ENCODE measurements at regions not wholly inside any gene's neighbourhood (a gene's known extent, or its start where the extent isn't known, plus 50 kb on each side); places are given as distances from the start of the nearest gene placed in this dataset.

DNA sequence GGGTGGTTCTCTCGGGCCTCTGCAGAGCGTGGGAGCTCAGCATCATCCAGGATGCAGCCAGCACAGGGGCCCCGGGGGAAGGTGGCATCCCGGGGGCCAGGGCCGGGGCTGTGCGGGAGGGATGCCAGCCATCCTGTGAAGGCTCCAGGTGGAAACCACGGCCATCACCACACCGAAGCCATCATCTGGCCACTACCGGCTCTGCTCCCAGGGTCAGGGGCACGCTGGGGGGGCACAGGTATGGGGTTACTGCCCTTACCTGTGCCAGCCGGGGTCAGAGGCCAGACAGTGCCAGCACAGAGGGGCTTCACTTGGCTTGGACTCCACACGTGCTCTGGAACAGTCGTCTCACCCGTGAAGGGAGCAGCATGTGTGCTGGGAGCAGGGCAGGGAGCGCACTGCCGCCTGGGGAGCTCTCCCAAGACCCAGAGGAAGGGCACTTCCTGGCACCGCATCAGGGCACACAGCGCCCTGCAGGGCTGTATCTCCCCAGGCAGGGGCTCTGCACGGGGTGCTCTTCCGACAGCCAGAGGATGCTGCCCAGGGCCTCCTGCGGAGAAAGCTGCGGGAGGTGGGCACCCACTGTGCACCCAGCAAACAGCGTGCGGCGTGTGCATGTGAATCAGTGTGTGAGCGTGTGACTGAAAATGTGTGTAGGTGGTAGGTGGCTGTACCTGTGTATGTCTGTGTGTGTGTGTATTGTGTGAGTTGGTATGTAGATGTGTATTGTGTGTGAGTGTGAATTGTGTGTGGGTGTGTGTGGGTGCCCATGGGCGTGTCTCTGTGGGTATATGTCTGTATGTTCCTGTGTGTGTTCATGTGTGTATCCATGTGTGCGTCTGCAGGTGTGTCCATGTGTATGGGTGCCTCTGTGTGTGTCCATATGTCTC lies 75.0 kb downstream of the PTGR3 start:
- H3K9me3 ChIP-seq, result no peaks in the 10 kb centered on the region
- peak; percentile 54 for DNase-seq (ENCODE audit: low spot score)
- TF ChIP-seq, protein P1, sequence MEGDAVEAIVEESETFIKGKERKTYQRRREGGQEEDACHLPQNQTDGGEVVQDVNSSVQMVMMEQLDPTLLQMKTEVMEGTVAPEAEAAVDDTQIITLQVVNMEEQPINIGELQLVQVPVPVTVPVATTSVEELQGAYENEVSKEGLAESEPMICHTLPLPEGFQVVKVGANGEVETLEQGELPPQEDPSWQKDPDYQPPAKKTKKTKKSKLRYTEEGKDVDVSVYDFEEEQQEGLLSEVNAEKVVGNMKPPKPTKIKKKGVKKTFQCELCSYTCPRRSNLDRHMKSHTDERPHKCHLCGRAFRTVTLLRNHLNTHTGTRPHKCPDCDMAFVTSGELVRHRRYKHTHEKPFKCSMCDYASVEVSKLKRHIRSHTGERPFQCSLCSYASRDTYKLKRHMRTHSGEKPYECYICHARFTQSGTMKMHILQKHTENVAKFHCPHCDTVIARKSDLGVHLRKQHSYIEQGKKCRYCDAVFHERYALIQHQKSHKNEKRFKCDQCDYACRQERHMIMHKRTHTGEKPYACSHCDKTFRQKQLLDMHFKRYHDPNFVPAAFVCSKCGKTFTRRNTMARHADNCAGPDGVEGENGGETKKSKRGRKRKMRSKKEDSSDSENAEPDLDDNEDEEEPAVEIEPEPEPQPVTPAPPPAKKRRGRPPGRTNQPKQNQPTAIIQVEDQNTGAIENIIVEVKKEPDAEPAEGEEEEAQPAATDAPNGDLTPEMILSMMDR (IDR thresholded peaks at IDR 0.05), result no peak
- no peaks in the 10 kb centered on the region for H3K4me1 ChIP-seq
- no peak overlapping the region for H3K27ac ChIP-seq
- no peak overlapping the region for H3K4me3 ChIP-seq
- H3K27me3 ChIP-seq, result no peaks in the 10 kb centered on the region
- no peaks in the 10 kb centered on the region for H3K36me3 ChIP-seq

DNA sequence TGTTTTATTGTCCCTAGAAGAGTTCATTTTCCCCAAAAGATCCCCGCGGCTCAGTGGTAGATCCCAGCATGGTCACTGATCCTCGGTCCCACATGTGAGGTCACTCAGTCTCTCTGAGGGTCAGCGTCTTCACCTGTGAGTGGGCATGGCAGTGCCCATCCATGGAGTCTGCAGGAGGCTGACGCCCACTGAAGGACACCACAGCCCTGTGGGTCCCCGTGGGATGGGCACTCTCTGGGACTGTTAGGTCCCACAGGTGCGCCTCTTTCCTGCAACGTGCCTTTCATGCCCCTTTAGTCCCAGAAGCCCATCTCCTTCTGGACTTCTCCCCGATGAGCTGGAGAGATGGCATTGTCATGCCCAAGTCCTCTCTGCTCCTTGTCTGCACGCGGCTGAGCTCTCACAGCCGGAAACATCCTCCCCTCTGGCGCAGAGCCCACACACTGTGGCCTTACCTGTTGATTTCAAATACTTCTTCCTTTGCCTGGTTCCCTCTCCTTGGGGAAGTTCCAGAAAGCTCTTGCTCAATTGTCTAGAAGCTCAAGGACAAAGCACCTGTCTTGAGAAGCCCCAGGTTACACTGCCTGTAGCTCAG lies 75.9 kb downstream of the PTGR3 start:
- TF ChIP-seq, protein P1 (IDR thresholded peaks at IDR 0.05), result no peak
- Histone ChIP-seq H3K9me3 (no peaks in the 10 kb centered on the region), H3K27me3 (no peaks in the 10 kb centered on the region), H3K27ac (no peak overlapping the region), H3K36me3 (no peaks in the 10 kb centered on the region), H3K4me1 (no peaks in the 10 kb centered on the region), H3K4me3 (no peak overlapping the region)
- peak; percentile 51 for DNase-seq (ENCODE audit: low spot score)

DNA sequence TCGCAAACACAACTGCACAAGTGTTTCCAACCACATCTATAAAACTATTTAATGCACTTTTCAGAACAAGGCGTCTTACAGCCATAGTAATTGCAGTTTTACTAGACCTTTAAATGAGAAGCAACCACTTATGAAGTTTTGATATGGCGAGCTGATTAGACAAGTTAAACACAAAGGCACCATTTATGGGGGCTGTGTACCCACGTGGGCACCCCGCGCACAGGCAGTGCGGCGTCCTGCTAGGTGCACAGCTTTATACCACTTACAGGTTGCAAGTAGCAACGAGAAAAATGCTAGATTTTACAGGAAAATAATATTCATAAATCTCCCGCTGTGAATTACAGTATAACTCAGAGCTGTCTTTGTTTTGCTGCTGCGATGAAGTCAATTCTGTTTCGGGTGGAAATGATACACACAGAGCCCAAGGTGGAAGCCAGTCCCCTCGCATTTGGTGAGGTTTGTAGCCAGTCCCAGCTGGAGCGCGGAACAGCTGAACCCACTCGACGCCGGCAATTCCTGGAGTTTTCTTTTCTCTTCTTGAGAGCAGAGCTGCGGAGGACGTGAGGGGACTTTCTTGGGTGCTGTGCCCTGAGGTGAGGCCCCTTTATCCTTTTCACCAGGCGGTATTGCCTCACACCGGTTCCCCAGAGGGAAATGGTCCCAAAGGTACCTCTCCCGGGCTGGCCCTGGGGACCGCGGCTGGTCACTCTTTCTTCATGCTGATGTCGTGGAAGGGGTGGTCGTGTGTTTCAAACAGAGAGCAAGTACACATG lies 76.7 kb downstream of the PTGR3 start:
- peak; percentile 32 for DNase-seq (ENCODE audit: low spot score)
- H3K4me3 ChIP-seq, result no peak overlapping the region
- no peaks in the 10 kb centered on the region for H3K27me3 ChIP-seq
- TF ChIP-seq, protein P1 (IDR thresholded peaks at IDR 0.05), result no peak
- H3K36me3 ChIP-seq, result no peaks in the 10 kb centered on the region
- H3K9me3 ChIP-seq, result no peaks in the 10 kb centered on the region
- H3K4me1 ChIP-seq, result no peaks in the 10 kb centered on the region
- no peak overlapping the region for H3K27ac ChIP-seq

DNA sequence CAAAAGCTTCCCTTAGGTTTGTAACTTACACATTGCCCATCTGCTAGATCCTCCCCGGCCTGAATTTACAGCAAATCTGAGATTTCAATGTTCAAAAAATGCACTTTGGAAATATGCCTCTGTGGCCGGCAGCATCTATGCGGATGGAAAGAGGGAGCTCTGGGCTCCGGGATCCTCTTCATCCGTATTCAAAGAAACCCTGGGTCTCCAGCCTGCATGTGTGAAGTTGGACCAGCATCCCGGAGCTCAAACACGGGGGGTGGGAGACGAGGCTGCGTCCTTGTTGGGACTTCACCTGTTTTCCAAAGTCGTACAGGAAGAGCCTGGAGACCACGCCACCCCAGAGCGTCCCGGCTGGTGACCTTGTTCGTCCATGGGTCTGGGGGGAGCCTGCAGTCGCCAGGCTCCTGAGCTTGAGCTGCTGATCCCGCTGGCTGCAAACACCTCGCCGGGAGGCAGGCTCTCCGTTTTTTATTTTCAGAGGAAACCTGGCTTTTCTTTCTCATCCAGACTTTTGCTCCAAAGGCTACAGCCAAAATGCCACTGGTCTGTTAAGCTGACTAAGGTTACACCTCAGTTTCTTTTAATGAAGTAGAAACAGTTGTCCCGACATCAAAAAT lies 77.4 kb downstream of the PTGR3 start:
- H3K4me3 ChIP-seq, result peak overlapping the region in 1 of 2 donors; percentile 14
- H3K4me1 ChIP-seq, result no peaks in the 10 kb centered on the region
- H3K36me3 ChIP-seq, result no peaks in the 10 kb centered on the region
- no peaks in the 10 kb centered on the region for H3K27me3 ChIP-seq
- H3K9me3 ChIP-seq, result no peaks in the 10 kb centered on the region
- TF ChIP-seq, protein P1 (IDR thresholded peaks at IDR 0.05), result no peak
- no peak overlapping the region for H3K27ac ChIP-seq
- peak; percentile 55 for DNase-seq (ENCODE audit: low spot score)

DNA sequence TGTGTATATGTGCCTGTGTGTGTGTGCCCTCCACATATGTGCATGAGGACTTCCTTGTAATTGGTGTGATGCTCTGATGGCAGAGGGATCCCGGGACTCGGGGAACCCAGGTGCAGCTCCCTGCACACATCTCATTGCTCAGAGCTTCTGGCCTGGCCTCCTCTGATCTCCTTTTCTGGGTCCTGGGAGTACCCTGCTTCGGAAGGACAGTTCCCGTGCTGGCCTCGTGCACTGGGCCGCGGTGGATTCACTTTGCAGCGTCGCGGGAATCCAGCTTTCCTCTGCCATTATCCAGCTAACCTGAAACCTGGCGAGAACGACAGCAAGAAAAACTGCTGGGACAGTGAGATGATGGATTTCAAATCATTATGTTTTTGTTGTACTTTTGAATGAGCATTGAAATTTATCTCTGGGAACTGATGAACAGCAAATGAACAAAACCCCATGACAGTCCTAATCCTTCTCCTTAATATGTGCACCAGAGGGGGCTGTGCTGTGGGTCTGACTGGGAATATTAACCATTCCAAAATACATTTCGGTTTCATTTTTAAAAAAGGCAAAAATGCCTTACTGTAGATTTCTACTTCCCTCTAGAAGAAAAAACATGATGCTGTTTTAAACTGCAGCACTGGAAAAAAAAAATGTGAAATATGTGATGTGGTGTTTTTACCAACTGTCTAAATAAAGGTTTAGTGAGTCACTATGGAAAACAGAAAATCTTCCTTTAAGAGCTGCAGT lies 78.2 kb downstream of the PTGR3 start:
- Histone ChIP-seq H3K4me3 (peak overlapping the region in 1 of 2 donors; percentile 14), H3K27me3 (no peaks in the 10 kb centered on the region), H3K36me3 (no peaks in the 10 kb centered on the region), H3K9me3 (no peaks in the 10 kb centered on the region), H3K4me1 (no peaks in the 10 kb centered on the region), H3K27ac (no peak overlapping the region)
- peak; percentile 50 for DNase-seq (ENCODE audit: low spot score)
- TF ChIP-seq, protein P1 (IDR thresholded peaks at IDR 0.05), result peak in 1 of 2 donors; percentile 23

Measured in right atrium auricular region (tissue), 2 donors.